ENCODE measurements at regions not wholly inside any gene's neighbourhood (a gene's known extent, or its start where the extent isn't known, plus 50 kb on each side); places are given as distances from the start of the nearest gene placed in this dataset.

GRCh38 chr1:86277936-86278335, 118.2 kb downstream of the ODF2L start:
- TF ChIP-seq, protein P1, sequence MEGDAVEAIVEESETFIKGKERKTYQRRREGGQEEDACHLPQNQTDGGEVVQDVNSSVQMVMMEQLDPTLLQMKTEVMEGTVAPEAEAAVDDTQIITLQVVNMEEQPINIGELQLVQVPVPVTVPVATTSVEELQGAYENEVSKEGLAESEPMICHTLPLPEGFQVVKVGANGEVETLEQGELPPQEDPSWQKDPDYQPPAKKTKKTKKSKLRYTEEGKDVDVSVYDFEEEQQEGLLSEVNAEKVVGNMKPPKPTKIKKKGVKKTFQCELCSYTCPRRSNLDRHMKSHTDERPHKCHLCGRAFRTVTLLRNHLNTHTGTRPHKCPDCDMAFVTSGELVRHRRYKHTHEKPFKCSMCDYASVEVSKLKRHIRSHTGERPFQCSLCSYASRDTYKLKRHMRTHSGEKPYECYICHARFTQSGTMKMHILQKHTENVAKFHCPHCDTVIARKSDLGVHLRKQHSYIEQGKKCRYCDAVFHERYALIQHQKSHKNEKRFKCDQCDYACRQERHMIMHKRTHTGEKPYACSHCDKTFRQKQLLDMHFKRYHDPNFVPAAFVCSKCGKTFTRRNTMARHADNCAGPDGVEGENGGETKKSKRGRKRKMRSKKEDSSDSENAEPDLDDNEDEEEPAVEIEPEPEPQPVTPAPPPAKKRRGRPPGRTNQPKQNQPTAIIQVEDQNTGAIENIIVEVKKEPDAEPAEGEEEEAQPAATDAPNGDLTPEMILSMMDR (conservative IDR thresholded peaks at IDR 0.05; ENCODE audit: low read length), result no peak
- TF ChIP-seq EZH2phosphoT487 (IDR thresholded peaks at IDR 0.05; ENCODE audit: borderline replicate concordance), result no peak

Measured in Loucy (cell line).